D721Med (cell line): ENCODE measurements at regions not wholly inside any gene's neighbourhood (a gene's known extent, or its start where the extent isn't known, plus 50 kb on each side); places are given as distances from the start of the nearest gene placed in this dataset.

ENCODE experiments used
- DNase-seq: peaks from one replicate; pipeline ENCODE4 v3.0.0; 2011; ENCODE audit warnings: low spot score; ENCODE audit not compliant: insufficient read length
- FAIRE-seq: peaks from 2 replicates; lab custom pipeline; 2011; peaks lifted over from hg19 to GRCh38; lab: Jason Lieb, UNC
- CTCF ChIP-seq: IDR thresholded peaks from 2 replicates; pipeline ENCODE4 v1.5.1; 2012; ENCODE audit warnings: mild to moderate bottlenecking, control low read depth; ENCODE audit not compliant: insufficient read depth; ENCODE audit errors: missing control alignments

GRCh38 chr4:81814987-81815541 is 343.4 kb upstream of the RASGEF1B start:
- DNase-seq (no peak), FAIRE-seq (no peak)
- no peak for TF ChIP-seq CTCF

- DNase-seq = no peak
- FAIRE-seq = no peak
- TF ChIP-seq CTCF = no peak
Measured at GRCh38 chr4:81811562-81812293, 340.0 kb upstream of the RASGEF1B start.

- no peak for DNase-seq
- no peak for FAIRE-seq
- TF ChIP-seq CTCF = no peak
Measured at GRCh38 chr4:81808011-81808672, 336.4 kb upstream of the RASGEF1B start.

GRCh38 chr4:81807386-81807785 is 335.7 kb upstream of the RASGEF1B start:
- FAIRE-seq (no peak), DNase-seq (no peak)
- TF ChIP-seq CTCF = no peak

GRCh38 chr4:81806485-81806884 is 334.8 kb upstream of the RASGEF1B start:
- DNase-seq (no peak), FAIRE-seq (no peak)
- TF ChIP-seq CTCF = no peak

- no peak for FAIRE-seq
- no peak for TF ChIP-seq CTCF
- no peak for DNase-seq
Measured at GRCh38 chr4:81804849-81805248, 333.1 kb upstream of the RASGEF1B start.
